Endodermal cell (in vitro differentiated cells): ENCODE measurements at regions not wholly inside any gene's neighbourhood (a gene's known extent, or its start where the extent isn't known, plus 50 kb on each side); places are given as distances from the start of the nearest gene placed in this dataset.

Experiments used
- DNase-seq: peaks from one replicate; pipeline ENCODE4 v3.0.0-alpha.2; 2017
- H3K27ac ChIP-seq: 2 replicates; pipeline ENCODE4 v1.5.1; 2013; ENCODE audit warnings: mild to moderate bottlenecking, low read depth, low read length, moderate library complexity
- H3K27me3 ChIP-seq: 2 replicates; pipeline ENCODE4 v1.6.1; 2013; ENCODE audit warnings: mild to moderate bottlenecking, low read length, moderate library complexity; ENCODE audit not compliant: insufficient read depth, control insufficient read depth, poor library complexity, severe bottlenecking
- H3K36me3 ChIP-seq: 2 replicates; pipeline ENCODE4 v1.7.0; 2013; ENCODE audit warnings: mild to moderate bottlenecking, low read length, moderate library complexity; ENCODE audit not compliant: control insufficient read depth, insufficient read depth
- H3K4me1 ChIP-seq: one replicate; pipeline ENCODE4 v1.7.0; 2013; ENCODE audit warnings: low read length; ENCODE audit not compliant: control insufficient read depth, insufficient read depth
- H3K4me3 ChIP-seq: 2 replicates; pipeline ENCODE4 v1.5.1; 2013; ENCODE audit warnings: mild to moderate bottlenecking, low read length, moderate library complexity
- H3K9ac ChIP-seq: 2 replicates; pipeline ENCODE4 v1.6.1; 2013; ENCODE audit warnings: mild to moderate bottlenecking, low read length, moderate library complexity; ENCODE audit not compliant: poor library complexity, severe bottlenecking; ENCODE audit errors: extremely low read depth
- H3K9me3 ChIP-seq: 2 replicates; pipeline ENCODE4 v1.6.1; 2013; ENCODE audit warnings: mild to moderate bottlenecking, low read length, moderate library complexity; ENCODE audit not compliant: control insufficient read depth
- H3K27ac Mint-ChIP-seq: 2 replicates; pipeline ENCODE4 v1.8.0; 2020; ENCODE audit warnings: mixed read lengths
- H3K27me3 Mint-ChIP-seq: 2 replicates; pipeline ENCODE4 v1.8.0; 2021; ENCODE audit warnings: mild to moderate bottlenecking, mixed read lengths; ENCODE audit not compliant: insufficient read depth
- H3K36me3 Mint-ChIP-seq: 2 replicates; pipeline ENCODE4 v1.8.0; 2020; ENCODE audit warnings: low read depth, mixed read lengths
- H3K4me1 Mint-ChIP-seq: 2 replicates; pipeline ENCODE4 v1.8.0; 2020; ENCODE audit warnings: mixed read lengths
- H3K4me3 Mint-ChIP-seq: 2 replicates; pipeline ENCODE4 v1.8.0; 2020; ENCODE audit warnings: mild to moderate bottlenecking, moderate library complexity, mixed read lengths
- H3K9me3 Mint-ChIP-seq: 2 replicates; pipeline ENCODE4 v1.8.0; 2020; ENCODE audit warnings: mild to moderate bottlenecking, mixed read lengths
- CTCF ChIP-seq: fragments of 200-600 bp; sonication (generic); conservative IDR thresholded peaks from 2 replicates; pipeline ENCODE4 v1.5.0; 2021; ENCODE audit warnings: antibody characterized with exemption, mild to moderate bottlenecking
- WGBS, 2 experiments: methylation state at CpG; one replicate each; pipeline versions ENCODE4 v1.1.5 to v1.1.7; 2013; ENCODE audit warnings: missing lambda C conversion rate in 2 of 2, mixed read lengths in 1 of 2; ENCODE audit not compliant: insufficient coverage in 1 of 2, insufficient read length in 1 of 2; 5-methylcytosine and 5-hydroxymethylcytosine counted together

- Histone ChIP-seq H3K9me3 (no peaks in the 10 kb centered on the region), H3K27ac (no peak overlapping the region), H3K27me3 (no peaks in the 10 kb centered on the region), H3K36me3 (no peaks in the 10 kb centered on the region), H3K4me3 (no peak overlapping the region), H3K4me1 (no peaks in the 10 kb centered on the region), H3K9ac (no peak overlapping the region)
- Mint-ChIP-seq H3K27me3 (no peaks in the 10 kb centered on the region), H3K36me3 (no peaks in the 10 kb centered on the region), H3K9me3 (no peaks in the 10 kb centered on the region), H3K27ac (no peak overlapping the region), H3K4me3 (no peak overlapping the region), H3K4me1 (peaks cover 15% of the 10 kb centered on the region)
- DNase-seq, result no peak
- TF ChIP-seq CTCF, result no peak
- 100% methylated on average over 1 of the region's 1 CpG for WGBS, 2 experiments
These were observed 577.8 kb downstream of the JRKL start for GRCh38 chr11:96967616-96968015.

- Mint-ChIP-seq H3K4me1 (peaks cover 17% of the 10 kb centered on the region), H3K4me3 (no peak overlapping the region), H3K27me3 (no peaks in the 10 kb centered on the region), H3K36me3 (no peaks in the 10 kb centered on the region), H3K9me3 (no peaks in the 10 kb centered on the region), H3K27ac (no peak overlapping the region)
- no peak for TF ChIP-seq CTCF
- Histone ChIP-seq H3K27me3 (no peaks in the 10 kb centered on the region), H3K9ac (no peak overlapping the region), H3K36me3 (no peaks in the 10 kb centered on the region), H3K4me3 (no peak overlapping the region), H3K9me3 (no peaks in the 10 kb centered on the region), H3K4me1 (no peaks in the 10 kb centered on the region), H3K27ac (no peak overlapping the region)
- WGBS, 2 experiments, result 80 to 90% methylated on average over 1 to 2 of the region's 2 CpGs
- no peak for DNase-seq
These were observed 579.4 kb downstream of the JRKL start for GRCh38 chr11:96969251-96969650.

- H3K36me3 ChIP-seq, result no peaks in the 10 kb centered on the region
- no peak for TF ChIP-seq CTCF
- H3K4me1 ChIP-seq, result no peaks in the 10 kb centered on the region
- Mint-ChIP-seq H3K4me1 (peaks cover 2% of the 10 kb centered on the region), H3K27me3 (no peaks in the 10 kb centered on the region), H3K36me3 (peaks cover 4% of the 10 kb centered on the region), H3K9me3 (peaks cover 3% of the 10 kb centered on the region), H3K4me3 (no peak overlapping the region), H3K27ac (no peak overlapping the region)
- H3K27ac ChIP-seq, result no peak overlapping the region
- no peaks in the 10 kb centered on the region for H3K27me3 ChIP-seq
- WGBS, 2 experiments, result 39 to 50% methylated on average over 2 of the region's 2 CpGs
- H3K9ac ChIP-seq, result no peak overlapping the region
- DNase-seq, result no peak
- H3K9me3 ChIP-seq, result no peaks in the 10 kb centered on the region
- no peak overlapping the region for H3K4me3 ChIP-seq
These were observed 588.9 kb downstream of the JRKL start for GRCh38 chr11:96978751-96979150.
